Bone marrow (tissue), 2 donors: ENCODE measurements at regions not wholly inside any gene's neighbourhood (a gene's known extent, or its start where the extent isn't known, plus 50 kb on each side); places are given as distances from the start of the nearest gene placed in this dataset.

Experiments
- DNase-seq, 2 donors: peaks; one replicate each; lab custom pipeline; 2025; lab: John Stamatoyannopoulos, UW

DNA sequence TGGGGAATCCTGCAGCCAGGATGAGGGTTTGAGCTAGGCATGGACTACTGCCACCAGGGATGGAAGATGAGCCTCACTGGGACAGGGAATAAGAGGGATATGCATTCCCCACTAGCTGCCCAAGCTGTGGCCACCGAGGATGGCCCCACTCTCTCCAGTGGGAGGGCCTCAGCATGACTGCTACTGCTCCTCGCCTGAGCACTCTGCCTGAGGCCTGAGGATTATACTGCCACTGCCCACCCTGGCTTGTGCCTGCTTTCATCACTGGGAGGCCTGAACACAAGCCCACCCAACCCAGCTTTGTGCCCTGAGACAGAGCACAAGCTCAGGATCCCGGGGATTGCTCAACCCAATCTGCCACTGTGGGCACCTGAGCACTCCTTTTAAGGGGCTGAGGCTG is 425.6 kb downstream of the RASEF start:
- no peak for DNase-seq

DNA sequence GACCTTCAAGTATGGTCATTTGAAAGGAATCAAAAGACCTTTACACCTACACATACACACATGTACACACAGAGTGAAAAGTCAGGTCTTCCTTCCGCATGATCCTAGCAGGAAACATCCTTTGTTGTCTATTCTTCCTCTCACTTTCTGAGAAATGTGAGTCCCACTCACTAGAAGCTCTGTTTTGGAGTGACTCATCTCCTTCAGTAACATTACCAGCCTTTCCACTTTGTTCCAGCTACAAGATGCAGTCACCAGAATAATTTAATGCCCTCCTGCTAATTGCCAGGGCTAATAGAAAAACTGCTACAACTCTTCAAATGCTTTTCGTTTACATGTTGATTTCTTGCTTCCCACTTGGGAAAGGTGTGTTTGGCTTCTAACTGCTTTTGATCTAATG is 417.3 kb downstream of the RASEF start:
- DNase-seq = peak in 1 of 2 donors; percentile 54

GRCh38 chr9:82650368-82650767 is 412.6 kb downstream of the RASEF start:
- DNase-seq = no peak

DNA sequence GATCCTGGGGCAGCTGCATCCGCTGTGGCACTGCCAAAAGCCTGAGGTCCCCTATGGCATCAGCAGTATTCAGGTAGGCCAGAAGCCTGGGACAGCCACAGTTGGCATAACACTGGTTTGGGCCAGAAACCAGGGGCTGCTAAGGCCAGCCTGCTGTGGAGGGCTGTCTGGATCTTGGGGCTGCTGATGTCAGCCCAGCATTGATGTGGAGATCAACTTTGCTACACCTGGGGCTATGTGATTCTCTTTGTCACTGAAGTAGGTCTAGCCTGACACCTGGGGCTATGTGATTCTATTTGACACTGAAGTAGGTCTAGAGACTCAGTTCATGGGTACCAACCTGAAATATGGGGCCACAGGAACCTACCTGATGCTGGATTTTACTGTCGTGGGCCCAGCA is 411.5 kb downstream of the RASEF start:
- no peak for DNase-seq

GRCh38 chr9:82665324-82665723 is 397.6 kb downstream of the RASEF start:
- DNase-seq = no peak

GRCh38 chr9:82668689-82669199 is 394.2 kb downstream of the RASEF start:
- DNase-seq = no peak

DNA sequence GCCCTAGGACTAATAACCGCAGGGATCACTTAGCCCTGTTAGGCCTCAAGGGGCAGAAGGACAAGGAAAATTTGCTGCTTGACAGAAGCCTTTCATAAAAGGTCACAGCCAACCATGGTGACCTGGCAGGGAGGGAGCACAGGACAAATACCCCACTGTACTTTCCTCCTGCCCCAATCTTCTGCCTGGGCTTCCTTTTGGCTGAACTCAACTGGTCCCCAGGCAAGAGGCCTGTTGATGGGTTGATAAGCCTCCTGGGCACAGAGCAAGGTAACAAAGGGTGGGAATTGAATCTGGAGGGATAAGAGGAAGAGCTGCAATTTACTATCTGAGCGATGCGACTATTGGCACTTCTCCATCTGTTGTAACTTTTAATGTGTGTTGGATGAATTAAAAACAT is 392.9 kb downstream of the RASEF start:
- no peak for DNase-seq

- no peak for DNase-seq
These were observed 392.2 kb downstream of the RASEF start for GRCh38 chr9:82670726-82671125.

- no peak for DNase-seq
These were observed 389.7 kb downstream of the RASEF start for GRCh38 chr9:82673201-82673600.

DNA sequence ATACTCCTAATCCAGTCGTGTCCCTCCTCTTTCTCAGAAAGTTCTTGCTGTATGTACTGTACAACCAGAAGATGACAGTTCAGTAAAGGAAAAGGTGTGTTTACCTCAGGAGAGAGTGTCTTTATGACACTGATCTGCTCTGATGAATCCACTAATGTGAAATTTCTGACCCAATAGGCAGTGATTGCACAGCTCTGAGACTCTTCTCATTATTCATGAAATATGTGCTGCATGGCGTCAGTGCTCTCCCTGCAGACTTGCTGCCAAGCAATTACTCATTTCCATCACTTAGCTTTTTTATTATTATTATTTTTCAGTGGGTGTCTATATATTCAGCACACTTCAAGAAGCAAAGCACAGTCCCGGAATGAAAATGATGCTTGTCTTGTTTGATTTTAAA is 389.0 kb downstream of the RASEF start:
- DNase-seq = no peak

DNA sequence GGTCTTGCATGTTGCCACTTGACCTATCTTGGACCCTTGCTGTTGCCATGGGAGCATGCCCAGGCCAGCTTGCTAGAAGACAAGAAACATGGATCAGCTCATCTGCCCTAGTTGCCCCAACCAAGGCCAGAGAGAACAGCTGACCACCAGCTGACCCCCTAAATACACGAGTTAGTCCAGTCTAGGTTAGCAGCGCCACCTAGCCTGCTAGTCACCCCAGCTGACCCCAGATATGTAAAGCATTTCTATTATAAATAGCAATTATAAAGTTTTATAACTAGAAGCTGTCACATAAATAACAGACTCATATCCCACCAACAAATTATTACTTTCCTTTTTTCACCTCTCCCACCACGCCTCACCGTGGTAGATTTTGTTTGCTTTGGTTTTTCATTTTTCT is 387.8 kb downstream of the RASEF start:
- DNase-seq = no peak

- DNase-seq = no peak
These were observed 387.3 kb downstream of the RASEF start for GRCh38 chr9:82675605-82676004.

DNA sequence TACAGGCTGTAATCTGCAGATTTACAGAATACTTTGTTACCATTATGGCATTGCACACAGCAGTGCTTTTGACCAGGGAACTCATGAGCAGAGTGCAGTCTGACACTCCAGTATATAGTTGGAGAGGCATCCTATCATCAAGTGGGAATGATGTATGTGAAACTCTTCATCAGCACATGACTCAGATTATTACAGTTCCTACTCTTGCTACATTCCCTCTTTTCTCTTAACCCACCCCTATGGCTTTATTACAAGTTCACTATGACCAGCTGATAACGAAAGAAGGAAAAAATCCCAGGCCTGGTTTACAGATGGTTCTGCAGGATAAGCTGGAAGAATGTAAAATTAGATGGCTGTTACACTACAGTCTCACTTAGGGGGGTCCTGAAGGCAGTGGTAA is 385.9 kb downstream of the RASEF start:
- no peak for DNase-seq

DNA sequence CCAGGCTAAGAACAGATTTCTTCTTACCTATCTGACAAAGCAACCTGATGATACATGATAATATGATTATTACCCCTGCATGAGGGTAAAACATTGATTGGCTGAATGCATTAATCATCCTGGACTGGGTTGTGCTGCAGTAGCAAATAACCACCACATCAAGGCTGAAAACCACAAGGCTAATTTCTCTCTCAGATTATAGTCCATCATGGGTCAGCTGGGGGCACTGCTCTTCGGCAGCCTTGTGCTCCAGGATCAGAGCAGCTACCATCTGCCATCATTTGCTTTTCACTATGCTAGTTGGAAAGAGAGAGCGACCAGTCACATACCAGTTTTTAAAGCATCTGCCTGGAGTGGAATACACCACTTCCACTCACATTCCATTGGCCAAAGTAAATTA is 383.5 kb downstream of the RASEF start:
- DNase-seq = no peak

GRCh38 chr9:82680179-82680935 is 382.6 kb downstream of the RASEF start:
- DNase-seq = no peak

- DNase-seq = no peak
These were observed 381.1 kb downstream of the RASEF start for GRCh38 chr9:82681809-82682208.

DNA sequence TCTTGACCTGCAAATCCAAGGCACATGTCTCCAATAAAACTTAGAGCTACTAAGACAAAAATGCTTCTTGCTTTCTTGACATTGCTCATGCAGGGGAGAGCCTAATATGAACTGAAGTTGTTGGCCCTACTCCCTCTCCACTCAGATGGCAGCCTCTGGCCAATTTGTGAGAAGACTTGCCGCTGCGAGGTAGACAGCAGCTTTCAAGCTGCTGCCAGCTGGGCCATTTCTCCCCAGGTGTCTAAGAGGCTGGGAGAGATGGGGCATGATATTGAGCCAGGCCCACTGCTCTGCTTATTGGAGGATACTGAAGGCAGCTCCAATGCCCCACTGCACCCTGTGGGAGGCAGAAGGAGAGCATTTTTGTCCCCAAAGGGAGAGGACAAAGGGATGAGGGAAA is 380.5 kb downstream of the RASEF start:
- no peak for DNase-seq

DNA sequence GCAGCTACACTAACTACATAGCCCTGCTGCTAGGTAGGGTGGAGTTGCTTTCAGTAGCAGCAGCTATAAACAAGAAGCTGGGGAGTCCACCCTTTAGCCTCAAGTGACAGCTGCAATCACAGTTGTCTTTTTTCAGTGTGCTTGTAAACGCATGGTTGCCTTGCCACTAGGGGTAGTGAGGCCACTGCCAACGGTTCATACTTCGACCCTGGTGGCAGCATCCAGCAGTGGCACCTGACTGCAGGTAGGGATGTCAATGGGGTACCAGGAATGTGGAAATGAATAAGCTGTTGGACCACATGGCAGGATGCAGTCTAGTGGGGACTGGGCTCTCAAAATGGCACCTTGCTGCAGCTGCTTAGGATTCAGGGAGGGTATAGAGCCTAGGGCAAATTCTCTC is 367.2 kb downstream of the RASEF start:
- DNase-seq = no peak

- no peak for DNase-seq
These were observed 356.2 kb downstream of the RASEF start for GRCh38 chr9:82706786-82707185.

DNA sequence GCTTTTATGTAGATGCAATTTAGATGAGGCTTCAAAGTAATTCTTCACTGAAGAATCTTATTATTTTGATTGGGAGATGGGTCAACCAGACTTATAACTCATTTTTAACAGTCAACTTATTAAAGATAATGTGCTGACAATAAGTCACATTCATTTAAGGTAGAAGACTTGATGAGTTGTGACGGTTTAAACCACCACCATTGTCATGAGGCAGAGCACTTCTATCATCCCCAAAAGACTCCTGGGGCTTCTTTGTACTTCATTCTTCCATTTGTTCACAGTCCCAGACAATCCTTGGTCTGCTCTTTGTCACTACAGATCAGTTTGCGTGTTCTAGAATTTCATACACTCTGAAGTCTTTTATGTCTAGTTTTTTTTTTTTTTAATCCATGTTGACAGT is 346.1 kb downstream of the RASEF start:
- no peak for DNase-seq

GRCh38 chr9:82720515-82720914 is 342.4 kb downstream of the RASEF start:
- DNase-seq = peak in 1 of 2 donors; percentile 30

DNA sequence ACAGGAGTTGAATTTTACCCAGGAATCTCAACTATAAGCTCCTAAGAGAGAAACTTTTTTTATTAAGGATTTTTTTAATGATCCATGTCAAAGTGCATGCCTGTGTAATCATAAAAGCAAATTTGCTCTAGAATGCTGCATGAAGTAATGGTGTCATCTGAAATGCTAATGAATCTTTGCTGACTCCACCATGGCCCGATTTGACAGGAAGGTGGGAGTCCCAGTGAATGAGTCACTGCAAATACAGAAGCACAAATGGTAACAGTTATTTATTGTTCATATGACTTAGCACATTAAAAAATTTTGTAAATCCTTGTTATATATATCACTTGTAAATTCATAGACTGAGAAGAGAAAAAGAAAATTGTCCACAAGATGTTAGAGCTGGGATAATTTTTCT is 341.3 kb downstream of the RASEF start:
- DNase-seq = peak in 1 of 2 donors; percentile 82

GRCh38 chr9:82722051-82722450 is 340.9 kb downstream of the RASEF start:
- no peak for DNase-seq

GRCh38 chr9:82722561-82722960 is 340.4 kb downstream of the RASEF start:
- no peak for DNase-seq
